HG03139 (cell line): ENCODE measurements at regions not wholly inside any gene's neighbourhood (a gene's known extent, or its start where the extent isn't known, plus 50 kb on each side); places are given as distances from the start of the nearest gene placed in this dataset.

ENCODE experiments used
- ATAC-seq: cut with Tn5 transposase; IDR thresholded peaks from one replicate; pipeline ENCODE4 v1.9.1; 2021; ENCODE audit not compliant: unreplicated experiment

DNA sequence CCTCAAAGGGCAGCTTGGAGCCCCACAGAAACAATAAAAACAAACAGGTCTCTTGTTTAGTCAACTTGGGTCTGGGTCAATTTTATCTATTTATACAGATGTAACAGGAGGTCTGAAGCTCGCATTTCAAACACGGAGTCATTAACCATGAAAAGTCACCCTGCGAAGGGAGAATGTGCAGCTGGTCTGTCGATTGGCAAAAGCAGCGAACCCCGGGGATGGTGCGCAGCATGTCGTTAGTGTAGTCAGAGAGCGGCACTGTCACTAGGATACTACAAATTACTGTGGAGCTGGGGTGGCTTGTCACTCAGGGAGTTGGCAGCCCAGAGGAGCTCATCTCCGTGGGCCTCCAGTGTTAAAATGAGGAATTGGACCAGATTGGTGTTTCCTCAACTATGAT, 190.4 kb upstream of the ARG1 start:
- no peak for ATAC-seq

GRCh38 chr6:131383421-131384411, 189.3 kb upstream of the ARG1 start:
- no peak for ATAC-seq

DNA sequence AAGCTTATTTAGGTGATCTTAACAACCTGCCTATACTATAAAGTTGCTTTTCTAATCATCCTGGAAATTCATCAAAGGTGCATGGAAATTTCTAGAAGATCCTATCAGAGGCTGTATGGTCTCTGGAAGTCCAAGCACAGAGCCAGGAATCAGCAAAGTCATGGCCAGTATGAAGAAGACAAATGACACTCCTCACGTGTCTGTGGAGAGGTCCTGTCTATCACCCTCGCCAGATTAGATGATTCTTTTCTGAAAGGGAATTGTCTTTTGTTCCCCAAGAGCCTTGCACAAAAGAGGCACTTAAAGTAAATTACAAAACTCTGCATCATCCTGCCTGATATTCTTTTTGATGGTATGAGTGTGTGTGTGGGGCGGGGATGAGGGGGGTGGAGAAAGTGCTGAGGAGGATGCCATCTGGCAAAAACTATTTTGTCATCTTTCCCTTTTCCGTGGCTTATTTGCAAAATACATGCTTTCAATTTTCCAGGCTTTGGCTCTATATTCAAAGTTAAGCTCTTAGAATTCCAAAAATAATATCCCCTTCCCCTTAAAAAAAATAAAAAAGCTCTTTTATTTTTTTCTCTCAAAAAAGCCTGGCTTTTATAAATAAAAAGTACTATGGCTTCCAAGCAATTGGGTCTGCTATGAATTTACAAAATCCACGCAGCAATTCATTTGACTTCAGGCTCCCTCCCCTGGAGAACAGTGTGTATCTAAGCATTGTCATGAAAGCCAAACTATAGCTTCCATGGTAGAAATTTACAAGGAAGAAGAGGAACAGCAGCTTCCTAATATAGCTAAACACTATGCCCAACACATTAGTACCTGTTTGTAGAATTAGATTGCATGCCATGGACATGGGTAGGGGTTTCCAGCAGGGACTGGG, 185.2 kb upstream of the ARG1 start:
- ATAC-seq: no peak

DNA sequence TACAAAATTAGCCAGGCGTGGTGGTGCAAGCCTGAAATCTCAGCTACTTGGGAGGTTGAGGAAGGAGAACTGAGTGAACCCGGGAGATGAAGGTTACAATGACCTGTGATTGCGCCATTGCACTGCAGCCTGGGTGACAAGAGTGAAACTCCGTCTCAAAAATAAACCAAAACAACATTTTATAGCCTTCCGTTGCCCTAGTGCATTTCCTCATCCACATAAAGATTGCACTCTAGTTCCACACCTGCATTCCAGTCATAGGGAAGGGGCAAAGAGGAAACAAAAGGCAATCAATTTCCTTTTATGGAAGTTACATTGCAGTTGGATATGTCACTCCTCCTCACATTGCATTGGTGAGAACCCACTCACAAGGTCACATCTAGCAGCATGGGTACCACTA, 182.7 kb upstream of the ARG1 start:
- ATAC-seq: no peak

DNA sequence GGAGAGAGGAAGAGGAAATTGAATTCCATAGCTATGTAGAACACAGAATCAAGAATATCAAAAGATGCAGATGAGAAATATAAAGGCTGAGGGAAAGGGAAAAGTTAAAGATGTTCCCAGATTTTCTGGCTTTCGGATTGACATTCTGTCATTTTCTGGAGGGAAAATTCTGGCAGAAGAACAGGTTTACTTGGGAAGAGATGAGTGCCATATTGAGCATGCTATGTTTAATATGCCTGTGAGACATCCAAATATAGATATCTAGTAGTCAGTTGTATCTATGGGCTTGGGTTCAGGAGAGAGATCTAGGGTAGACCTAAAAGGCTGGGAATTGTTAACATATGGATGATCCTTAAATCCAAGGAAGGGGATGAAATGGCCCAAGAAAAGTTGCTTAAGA, 181.9 kb upstream of the ARG1 start:
- ATAC-seq: no peak

DNA sequence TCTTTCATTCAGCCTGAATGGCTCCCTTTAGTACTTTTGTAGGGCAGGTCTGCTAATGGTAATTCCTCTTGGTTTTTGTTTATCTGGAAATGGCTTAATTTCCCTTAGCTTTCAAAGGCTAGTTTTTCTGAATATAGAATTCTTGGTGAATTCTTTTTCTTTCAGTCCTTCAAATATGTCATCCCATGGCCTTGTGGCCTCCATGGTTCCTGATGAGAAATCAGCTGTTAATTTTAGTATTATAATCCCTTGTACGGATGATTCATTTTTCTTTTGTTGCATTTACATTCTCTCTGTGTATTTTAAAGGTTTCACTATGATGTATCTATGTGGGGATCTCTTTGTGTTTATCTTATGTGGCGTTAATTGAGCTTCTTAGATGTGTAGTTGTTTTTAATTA, 179.6 kb upstream of the ARG1 start:
- ATAC-seq: no peak

DNA sequence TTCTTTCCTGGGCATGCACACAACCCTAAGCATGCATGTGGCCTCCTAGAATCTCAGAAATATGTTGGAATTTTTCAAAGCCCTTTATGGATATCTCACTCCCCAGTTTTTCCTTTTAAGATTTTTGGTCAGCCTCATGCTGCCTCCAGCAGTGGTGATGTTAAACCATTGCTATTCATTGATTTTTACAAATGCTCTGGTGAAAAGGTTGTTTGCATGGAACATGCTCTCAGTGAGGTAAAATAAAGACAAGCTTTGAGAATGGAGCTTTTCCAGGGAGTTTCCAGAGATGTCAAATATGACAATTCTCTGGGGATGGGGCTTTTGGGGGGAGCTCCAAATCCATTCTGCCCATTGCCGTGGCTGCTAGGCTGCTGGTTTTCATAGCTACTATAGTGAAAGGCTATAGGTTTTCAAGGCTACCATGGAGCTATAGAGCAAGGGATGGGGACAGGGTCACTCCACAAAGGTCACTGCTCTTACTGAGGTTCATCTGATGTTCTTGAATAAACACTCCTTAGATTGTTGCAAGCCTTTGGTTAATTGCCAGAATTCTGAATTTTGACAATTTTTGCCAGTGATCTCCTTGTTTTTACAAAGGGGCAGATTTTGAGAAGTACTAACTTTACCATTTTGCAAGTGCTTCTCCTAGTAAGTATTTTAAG, 178.1 kb upstream of the ARG1 start:
- ATAC-seq: no peak

DNA sequence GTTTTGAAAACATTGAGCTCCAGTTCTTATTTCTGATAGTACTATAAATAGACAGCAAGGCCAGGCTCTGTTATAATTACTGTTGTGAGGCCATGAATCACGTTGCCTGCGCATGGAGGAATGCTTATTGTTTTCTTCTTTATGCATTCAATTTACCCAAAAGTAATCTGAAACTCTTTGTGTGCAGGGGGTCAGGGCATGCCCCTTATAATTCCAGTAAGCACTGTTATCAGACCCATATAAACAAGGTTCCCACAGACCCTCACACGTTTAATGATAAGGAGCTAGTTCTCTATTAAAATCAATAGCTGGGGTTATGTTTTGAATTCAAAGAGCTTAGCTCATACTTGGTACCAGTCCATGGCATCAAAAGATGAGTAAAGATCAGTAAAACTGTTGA, 174.8 kb upstream of the ARG1 start:
- ATAC-seq: no peak

- ATAC-seq: no peak
Measured at GRCh38 chr6:131399433-131399832, 173.6 kb upstream of the ARG1 start.

DNA sequence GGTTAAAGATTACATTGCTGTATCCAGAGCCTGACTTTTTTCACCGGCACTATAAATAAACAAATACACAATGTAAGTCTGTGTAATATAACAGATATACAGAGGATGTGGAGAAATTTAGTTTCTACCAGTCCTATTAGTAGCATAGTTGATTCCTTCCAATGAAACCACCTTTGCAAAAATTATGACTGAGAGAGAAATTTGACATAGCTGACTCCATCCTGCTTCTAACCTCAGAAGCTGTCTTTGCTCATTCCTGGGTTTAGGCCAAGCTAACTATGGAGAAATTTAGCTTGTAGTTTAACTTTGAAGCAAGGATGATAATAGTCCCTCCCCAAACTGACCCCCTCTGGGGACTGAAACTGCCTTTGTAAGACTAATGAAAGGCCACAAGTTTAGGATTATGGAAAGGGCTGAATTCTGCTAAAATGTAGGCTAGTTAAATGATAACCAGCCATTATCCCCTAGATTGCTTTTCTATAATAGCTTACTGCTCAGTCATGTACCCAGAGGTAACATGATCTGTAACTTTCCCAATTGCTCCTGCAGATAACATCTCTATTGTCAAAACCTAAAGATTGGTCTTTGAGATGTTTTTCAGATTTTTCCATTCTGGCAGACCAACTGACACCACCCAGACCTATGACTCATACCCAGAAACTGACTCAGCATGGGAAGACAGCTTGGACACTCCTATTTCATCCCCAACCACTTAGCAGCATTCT, 172.8 kb upstream of the ARG1 start:
- no peak for ATAC-seq

DNA sequence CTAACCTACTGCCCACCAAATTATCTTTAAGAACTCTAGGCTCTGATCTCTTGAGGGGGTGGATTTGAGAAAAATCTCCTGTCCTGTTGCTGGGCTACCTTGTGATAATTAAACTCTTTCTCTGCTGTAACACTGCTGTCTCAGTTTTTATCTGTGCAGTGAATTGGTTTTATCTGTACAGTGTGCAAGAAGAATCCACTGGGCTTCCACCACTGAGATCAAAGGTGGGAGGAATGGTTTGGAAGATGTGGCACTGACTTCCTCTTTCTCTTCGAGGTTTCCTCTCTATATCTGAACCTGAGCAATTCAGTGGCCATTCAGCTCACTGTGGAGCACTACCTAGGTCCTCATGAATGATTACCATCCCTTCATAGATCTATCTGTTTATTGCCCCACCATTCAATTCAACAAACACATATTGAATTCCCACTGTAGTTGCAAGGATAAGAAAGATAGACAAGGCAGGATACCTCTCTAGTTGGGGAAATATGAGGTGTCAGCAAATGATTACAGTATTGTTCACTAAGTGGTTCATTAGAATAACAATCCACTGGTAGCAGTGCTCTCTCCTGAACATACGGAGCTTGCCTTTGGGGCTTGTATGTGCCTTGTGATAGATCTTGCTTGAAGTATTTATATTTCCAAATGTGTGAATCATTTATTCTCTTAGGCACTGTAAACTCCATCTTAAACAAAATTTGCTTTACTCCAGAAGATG, 172.1 kb upstream of the ARG1 start:
- ATAC-seq: no peak

GRCh38 chr6:131408811-131409210, 164.2 kb upstream of the ARG1 start:
- no peak for ATAC-seq

DNA sequence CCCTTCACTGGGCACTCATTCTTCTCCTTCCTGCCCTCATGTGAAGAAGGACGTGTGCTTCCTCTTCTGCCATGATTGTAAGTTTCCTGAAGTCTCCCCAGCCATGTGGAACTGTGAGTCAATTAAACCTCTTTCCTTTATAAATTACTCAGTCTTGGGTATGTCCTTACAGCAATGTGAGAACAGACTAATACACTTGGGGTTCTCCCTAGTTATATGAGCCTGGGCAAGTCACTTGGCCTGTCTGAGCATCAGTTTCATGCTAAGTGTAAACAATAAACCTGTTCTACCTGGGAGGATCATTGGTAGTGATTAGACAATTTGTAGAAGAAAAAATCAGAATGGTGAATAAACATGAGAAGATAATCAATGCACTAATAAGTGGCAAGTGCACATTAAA, 162.2 kb upstream of the ARG1 start:
- ATAC-seq: no peak

DNA sequence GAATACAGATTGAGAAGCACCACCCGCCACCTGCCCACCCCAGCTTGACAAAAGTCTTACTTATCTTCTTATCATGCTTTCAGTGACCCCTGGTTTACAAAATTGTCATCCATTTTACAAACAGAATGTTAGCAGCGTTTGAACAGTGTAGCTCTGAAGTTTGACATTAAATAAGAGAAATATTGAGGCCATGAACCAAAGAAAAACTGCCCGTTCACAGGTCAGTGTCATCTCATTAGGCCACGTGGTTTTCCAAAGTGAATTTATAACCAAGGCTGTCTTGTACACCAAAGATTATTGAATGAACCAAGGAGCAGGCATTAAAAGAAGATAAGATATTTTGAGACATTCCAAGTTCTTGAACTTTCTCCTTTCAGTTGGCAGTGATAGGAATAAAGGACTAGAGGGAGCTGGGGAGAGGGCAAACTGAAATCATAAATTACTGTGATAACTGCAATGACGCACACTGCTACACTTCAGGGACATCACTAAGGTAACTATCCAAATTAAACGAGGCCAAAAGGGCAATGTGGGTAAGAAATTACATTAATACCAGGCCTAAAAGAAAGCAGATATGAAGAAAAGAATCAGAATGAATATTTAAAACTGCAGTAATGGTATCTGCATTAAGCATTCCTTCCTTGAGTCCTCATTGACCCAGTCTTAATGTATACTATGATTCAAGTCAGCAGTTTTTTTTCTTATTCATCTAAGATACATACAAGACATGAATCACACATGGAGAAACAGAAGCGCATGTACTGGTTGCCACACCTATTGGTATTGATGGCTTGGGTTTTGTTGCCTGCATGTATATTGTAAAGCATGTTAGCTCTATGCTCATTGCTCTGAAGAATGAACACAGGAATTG, 159.8 kb upstream of the ARG1 start:
- ATAC-seq: no peak

- no peak for ATAC-seq
Measured at GRCh38 chr6:131413831-131414191, 159.2 kb upstream of the ARG1 start.

GRCh38 chr6:131414956-131415355, 158.1 kb upstream of the ARG1 start:
- ATAC-seq: no peak

- ATAC-seq: no peak
Measured at GRCh38 chr6:131418441-131418840, 154.6 kb upstream of the ARG1 start.

DNA sequence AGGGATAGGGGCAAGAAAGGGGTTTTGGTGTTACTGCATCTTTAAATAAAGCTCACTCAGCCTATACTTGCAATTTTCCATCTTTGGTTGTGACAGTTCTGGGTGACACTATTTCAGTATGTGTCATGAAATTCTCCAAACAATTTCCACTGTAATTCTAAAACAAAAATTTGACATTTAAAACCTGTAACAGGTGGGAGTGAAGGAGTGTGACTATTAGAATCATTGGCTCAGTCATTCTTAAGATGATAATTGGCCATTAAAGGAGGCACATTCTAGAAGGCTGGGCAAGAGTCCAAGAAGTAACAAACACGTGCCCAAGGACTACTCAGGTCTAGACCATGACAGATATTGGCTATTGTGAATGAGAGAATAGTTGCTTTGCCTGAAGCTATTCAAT, 153.3 kb upstream of the ARG1 start:
- ATAC-seq: no peak

DNA sequence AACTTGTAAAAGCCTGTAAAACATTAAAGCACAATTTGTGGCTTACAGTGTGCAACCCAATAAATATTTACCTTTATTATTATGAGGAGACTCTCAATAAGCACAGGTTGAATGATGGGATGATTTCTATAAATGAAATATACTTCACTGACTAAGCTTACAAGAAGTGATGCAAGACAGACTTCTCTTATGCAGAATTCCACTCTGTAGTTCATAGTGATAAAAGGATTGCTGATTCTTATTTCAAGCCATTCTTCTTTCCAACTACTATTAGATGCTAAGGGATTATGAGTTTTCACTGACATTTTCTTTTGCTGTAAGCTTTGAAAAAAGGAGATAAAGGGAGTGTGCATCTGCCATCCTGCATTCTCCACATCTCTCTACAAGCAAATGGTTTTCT, 149.0 kb upstream of the ARG1 start:
- ATAC-seq: no peak
